ENCODE measurements at regions not wholly inside any gene's neighbourhood (a gene's known extent, or its start where the extent isn't known, plus 50 kb on each side); places are given as distances from the start of the nearest gene placed in this dataset.

DNA sequence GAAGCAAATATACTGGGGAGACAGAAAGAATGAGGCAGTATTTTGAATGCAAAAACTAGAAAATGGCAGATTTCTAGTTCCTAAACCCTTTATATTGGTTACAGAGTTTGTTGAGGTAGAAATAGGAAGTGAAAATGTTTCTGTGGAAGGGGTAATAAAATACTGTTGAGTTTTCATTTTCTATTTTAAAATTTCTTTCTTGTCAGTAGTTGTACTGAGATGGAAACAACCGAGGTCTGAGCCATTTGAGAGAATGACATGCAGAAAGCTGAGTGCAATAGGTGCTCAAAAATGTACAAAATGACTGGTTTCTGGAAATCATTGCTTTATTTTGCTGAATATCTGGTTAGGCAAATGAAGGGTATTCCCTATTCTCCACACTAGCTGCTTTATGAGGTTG lies 361.4 kb downstream of the CHL1 start:
- WGBS (ENCODE audit: low lambda C conversion rate), result 8% methylated on average over 1 of the region's 1 CpG
- no peaks in the 10 kb centered on the region for H3K9me2 ChIP-seq
- no peak overlapping the region for H3K4me3 ChIP-seq (ENCODE audit: low read depth in 2 of 2, low read length in 1 of 2)
- no peaks in the 10 kb centered on the region for H3K9me3 ChIP-seq
- no peaks in the 10 kb centered on the region for H3K27me3 ChIP-seq (ENCODE audit: insufficient read depth)
- no peak for TF ChIP-seq NFIC (IDR thresholded peaks at IDR 0.05; ENCODE audit: borderline replicate concordance)
- TF ChIP-seq, protein P1, sequence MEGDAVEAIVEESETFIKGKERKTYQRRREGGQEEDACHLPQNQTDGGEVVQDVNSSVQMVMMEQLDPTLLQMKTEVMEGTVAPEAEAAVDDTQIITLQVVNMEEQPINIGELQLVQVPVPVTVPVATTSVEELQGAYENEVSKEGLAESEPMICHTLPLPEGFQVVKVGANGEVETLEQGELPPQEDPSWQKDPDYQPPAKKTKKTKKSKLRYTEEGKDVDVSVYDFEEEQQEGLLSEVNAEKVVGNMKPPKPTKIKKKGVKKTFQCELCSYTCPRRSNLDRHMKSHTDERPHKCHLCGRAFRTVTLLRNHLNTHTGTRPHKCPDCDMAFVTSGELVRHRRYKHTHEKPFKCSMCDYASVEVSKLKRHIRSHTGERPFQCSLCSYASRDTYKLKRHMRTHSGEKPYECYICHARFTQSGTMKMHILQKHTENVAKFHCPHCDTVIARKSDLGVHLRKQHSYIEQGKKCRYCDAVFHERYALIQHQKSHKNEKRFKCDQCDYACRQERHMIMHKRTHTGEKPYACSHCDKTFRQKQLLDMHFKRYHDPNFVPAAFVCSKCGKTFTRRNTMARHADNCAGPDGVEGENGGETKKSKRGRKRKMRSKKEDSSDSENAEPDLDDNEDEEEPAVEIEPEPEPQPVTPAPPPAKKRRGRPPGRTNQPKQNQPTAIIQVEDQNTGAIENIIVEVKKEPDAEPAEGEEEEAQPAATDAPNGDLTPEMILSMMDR (IDR thresholded peaks at IDR 0.05), result no peak
- TF ChIP-seq, protein P2, sequence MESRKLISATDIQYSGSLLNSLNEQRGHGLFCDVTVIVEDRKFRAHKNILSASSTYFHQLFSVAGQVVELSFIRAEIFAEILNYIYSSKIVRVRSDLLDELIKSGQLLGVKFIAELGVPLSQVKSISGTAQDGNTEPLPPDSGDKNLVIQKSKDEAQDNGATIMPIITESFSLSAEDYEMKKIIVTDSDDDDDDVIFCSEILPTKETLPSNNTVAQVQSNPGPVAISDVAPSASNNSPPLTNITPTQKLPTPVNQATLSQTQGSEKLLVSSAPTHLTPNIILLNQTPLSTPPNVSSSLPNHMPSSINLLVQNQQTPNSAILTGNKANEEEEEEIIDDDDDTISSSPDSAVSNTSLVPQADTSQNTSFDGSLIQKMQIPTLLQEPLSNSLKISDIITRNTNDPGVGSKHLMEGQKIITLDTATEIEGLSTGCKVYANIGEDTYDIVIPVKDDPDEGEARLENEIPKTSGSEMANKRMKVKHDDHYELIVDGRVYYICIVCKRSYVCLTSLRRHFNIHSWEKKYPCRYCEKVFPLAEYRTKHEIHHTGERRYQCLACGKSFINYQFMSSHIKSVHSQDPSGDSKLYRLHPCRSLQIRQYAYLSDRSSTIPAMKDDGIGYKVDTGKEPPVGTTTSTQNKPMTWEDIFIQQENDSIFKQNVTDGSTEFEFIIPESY (IDR thresholded peaks at IDR 0.05; ENCODE audit: borderline replicate concordance, low read depth), result no peak
- no peak overlapping the region for H3K9ac ChIP-seq
- no peak overlapping the region for H3K27ac ChIP-seq (ENCODE audit: low read depth in 2 of 2, low read length in 1 of 2)
- no peaks in the 10 kb centered on the region for H4K20me1 ChIP-seq (ENCODE audit: insufficient read depth)
- DNase-seq, result no peak
- no peak overlapping the region for H3K4me2 ChIP-seq
- no peak overlapping the region for H2AFZ ChIP-seq (ENCODE audit: low read depth)
- ChIA-PET CTCF (no interaction called here), POLR2A (no interaction called here)
- no peaks in the 10 kb centered on the region for H3F3A ChIP-seq (replicated peaks; ENCODE audit: insufficient read depth)
- no peaks in the 10 kb centered on the region for H3K79me2 ChIP-seq (ENCODE audit: insufficient read depth)
- H3K4me1 ChIP-seq (ENCODE audit: control insufficient read depth in 1 of 2, insufficient read depth in 2 of 2, low read depth in 1 of 2, low read length in 1 of 2), result no peaks in the 10 kb centered on the region
- no peaks in the 10 kb centered on the region for H3K36me3 ChIP-seq (replicated peaks in 1 of 2; ENCODE audit: control insufficient read depth in 1 of 2, insufficient read depth in 2 of 2, low read length in 1 of 2)

DNA sequence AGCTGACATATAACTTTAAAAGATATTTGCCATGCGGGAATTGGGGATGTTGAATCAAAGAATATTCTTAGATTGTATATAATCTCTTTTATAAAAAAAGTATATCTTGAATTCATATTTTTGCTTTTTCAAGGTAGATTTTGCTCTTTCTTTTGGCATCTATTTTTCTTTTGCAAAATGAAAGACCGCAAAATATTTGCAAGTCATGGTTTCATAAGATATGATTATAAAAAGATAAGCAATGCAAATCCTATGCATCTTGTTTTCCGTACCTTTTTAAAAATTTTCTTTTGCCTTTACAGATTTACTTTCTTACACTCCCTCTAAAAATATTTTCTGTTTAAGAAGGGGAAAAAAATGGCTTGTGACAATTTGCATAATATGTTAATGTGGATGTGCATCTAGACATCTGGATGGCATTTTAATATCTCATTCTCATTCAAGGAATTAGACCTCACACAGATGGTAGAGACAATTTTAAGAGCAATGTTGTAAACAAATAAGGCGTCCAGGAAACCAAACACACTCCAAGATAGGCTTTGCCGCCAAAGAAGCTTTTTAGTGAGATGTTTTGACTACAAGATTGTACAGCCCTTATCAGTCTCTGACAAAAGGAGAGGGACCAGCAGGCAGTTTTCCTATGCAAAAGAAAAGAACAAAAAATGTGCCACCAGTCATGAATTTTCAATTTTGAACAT lies 371.1 kb downstream of the CHL1 start:
- Histone ChIP-seq H3K9me2 (no peaks in the 10 kb centered on the region), H3K9ac (no peak overlapping the region), H3K36me3 (replicated peaks in 1 of 2; ENCODE audit: control insufficient read depth in 1 of 2, insufficient read depth in 2 of 2, low read length in 1 of 2) (no peaks in the 10 kb centered on the region), H2AFZ (ENCODE audit: low read depth) (no peak overlapping the region), H3K4me1 (ENCODE audit: control insufficient read depth in 1 of 2, insufficient read depth in 2 of 2, low read depth in 1 of 2, low read length in 1 of 2) (no peaks in the 10 kb centered on the region; a peak in 1 of 4 replicates), H3K4me3 (ENCODE audit: low read depth in 2 of 2, low read length in 1 of 2) (no peak overlapping the region), H4K20me1 (ENCODE audit: insufficient read depth) (no peaks in the 10 kb centered on the region), H3K79me2 (ENCODE audit: insufficient read depth) (no peaks in the 10 kb centered on the region), H3K9me3 (no peaks in the 10 kb centered on the region), H3K4me2 (no peak overlapping the region), H3F3A (replicated peaks; ENCODE audit: insufficient read depth) (no peaks in the 10 kb centered on the region), H3K27me3 (ENCODE audit: insufficient read depth) (no peaks in the 10 kb centered on the region), H3K27ac (ENCODE audit: low read depth in 2 of 2, low read length in 1 of 2) (no peak overlapping the region)
- DNase-seq, result no peak
- CTCF ChIA-PET, result no interaction called here
- TF ChIP-seq MEF2A (IDR thresholded peaks at IDR 0.05; ENCODE audit: borderline replicate concordance, low read depth), result no peak
- no peak for TF ChIP-seq POLR2AphosphoS5 (IDR thresholded peaks at IDR 0.05; ENCODE audit: low read depth, low read length)
- TF ChIP-seq, protein P3, sequence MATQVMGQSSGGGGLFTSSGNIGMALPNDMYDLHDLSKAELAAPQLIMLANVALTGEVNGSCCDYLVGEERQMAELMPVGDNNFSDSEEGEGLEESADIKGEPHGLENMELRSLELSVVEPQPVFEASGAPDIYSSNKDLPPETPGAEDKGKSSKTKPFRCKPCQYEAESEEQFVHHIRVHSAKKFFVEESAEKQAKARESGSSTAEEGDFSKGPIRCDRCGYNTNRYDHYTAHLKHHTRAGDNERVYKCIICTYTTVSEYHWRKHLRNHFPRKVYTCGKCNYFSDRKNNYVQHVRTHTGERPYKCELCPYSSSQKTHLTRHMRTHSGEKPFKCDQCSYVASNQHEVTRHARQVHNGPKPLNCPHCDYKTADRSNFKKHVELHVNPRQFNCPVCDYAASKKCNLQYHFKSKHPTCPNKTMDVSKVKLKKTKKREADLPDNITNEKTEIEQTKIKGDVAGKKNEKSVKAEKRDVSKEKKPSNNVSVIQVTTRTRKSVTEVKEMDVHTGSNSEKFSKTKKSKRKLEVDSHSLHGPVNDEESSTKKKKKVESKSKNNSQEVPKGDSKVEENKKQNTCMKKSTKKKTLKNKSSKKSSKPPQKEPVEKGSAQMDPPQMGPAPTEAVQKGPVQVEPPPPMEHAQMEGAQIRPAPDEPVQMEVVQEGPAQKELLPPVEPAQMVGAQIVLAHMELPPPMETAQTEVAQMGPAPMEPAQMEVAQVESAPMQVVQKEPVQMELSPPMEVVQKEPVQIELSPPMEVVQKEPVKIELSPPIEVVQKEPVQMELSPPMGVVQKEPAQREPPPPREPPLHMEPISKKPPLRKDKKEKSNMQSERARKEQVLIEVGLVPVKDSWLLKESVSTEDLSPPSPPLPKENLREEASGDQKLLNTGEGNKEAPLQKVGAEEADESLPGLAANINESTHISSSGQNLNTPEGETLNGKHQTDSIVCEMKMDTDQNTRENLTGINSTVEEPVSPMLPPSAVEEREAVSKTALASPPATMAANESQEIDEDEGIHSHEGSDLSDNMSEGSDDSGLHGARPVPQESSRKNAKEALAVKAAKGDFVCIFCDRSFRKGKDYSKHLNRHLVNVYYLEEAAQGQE (IDR thresholded peaks at IDR 0.05; ENCODE audit: low read depth, low read length), result no peak
- TF ChIP-seq, protein P2 (IDR thresholded peaks at IDR 0.05; ENCODE audit: borderline replicate concordance, low read depth), result no peak
- no peak for TF ChIP-seq CHD2 (IDR thresholded peaks at IDR 0.05; ENCODE audit: low read length, partially characterized antibody)
- POLR2A ChIA-PET, result no interaction called here
- 32% methylated on average over 5 of the region's 5 CpGs for WGBS (ENCODE audit: low lambda C conversion rate)
